ENCODE measurements at regions not wholly inside any gene's neighbourhood (a gene's known extent, or its start where the extent isn't known, plus 50 kb on each side); places are given as distances from the start of the nearest gene placed in this dataset.

GRCh38 chr20:20966171-20966570 is 140.0 kb downstream of the LINC00237 start:
- TF ChIP-seq ZHX1 (conservative IDR thresholded peaks at IDR 0.05; ENCODE audit: low read length) (no peak), ID3 (CRISPR knock-in tag; IDR thresholded peaks at IDR 0.05) (no peak), ID3 (tag; IDR thresholded peaks at IDR 0.05) (no peak), SIN3A (IDR thresholded peaks at IDR 0.05; ENCODE audit: borderline replicate concordance in 2 of 2, control insufficient read depth in 1 of 2, low read depth in 2 of 2, low read length in 2 of 2) (no peak), STAT6 (CRISPR knock-in tag; IDR thresholded peaks at IDR 0.05) (no peak), POLR2A (conservative IDR thresholded peaks at IDR 0.05) (no peak), SAP30 (IDR thresholded peaks at IDR 0.05; ENCODE audit: borderline replicate concordance, insufficient read depth, low read depth, low read length, poor library complexity, severe bottlenecking) (no peak), HDAC3 (IDR thresholded peaks at IDR 0.05; ENCODE audit: borderline replicate concordance, partially characterized antibody) (no peak), ZNF263 (CRISPR knock-in tag; IDR thresholded peaks at IDR 0.05; ENCODE audit: borderline replicate concordance) (no peak), CEBPB (tag; IDR thresholded peaks at IDR 0.05) (no peak), MAX (CRISPR knock-in tag; IDR thresholded peaks at IDR 0.05) (no peak), BRCA1 (IDR thresholded peaks at IDR 0.05) (no peak), BRCA1 (CRISPR knock-in tag; IDR thresholded peaks at IDR 0.05) (no peak)

Data from K562 (cell line).